AML-193 (cell line): ENCODE measurements at regions not wholly inside any gene's neighbourhood (a gene's known extent, or its start where the extent isn't known, plus 50 kb on each side); places are given as distances from the start of the nearest gene placed in this dataset.
"Not testable (repeated sequence)": the region's sequence is repeated elsewhere in the genome, so short reads cannot be mapped to it uniquely, and the experiment has no call there.

Experiments used
- DNase-seq, 2 experiments: peaks; one replicate each; lab custom pipeline; 2025; lab: John Stamatoyannopoulos, UW

DNA sequence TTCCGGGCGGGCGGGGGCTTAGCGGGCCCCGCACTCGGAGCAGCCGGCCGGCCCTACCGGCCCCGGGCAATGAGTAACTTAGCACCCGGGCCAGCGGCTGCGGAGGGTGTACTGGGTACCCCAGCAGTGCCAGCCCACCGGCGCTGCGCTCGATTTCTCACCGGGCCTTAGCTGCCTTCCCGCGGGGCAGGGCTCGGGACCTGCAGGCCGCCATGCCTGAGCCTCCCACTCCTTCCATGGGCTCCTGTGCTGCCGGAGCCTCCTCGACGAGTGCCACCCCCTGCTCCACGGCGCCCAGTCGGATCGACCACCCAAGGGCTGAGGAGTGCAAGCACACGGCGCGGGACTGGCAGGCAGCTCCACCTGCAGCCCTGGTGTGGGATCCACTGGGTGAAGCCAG lies 427.1 kb downstream of the NAF1 start:
- not testable (repeated sequence) for DNase-seq

DNA sequence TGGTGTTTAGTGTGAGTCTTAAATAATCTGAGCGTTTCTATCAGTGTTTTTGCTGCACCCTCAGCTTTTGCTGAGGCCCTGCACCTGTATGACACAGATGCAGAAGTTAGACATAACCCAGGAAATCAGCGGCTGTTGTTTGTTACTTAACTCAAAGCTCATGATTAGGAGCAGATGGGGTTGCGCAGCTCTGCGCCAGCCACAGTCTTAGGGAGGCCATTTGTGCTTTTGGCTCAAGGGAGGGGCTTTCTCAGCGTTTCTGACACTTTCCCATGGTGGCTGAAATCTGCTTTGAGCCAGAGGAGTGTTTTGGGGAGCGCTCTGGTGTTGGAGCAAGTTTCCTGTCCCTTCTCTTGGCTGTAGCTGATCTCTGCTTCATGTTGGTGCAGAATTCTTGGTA lies 433.8 kb downstream of the NAF1 start:
- no peak for DNase-seq

GRCh38 chr4:162727766-162728165 lies 438.9 kb downstream of the NAF1 start:
- no peak for DNase-seq

DNA sequence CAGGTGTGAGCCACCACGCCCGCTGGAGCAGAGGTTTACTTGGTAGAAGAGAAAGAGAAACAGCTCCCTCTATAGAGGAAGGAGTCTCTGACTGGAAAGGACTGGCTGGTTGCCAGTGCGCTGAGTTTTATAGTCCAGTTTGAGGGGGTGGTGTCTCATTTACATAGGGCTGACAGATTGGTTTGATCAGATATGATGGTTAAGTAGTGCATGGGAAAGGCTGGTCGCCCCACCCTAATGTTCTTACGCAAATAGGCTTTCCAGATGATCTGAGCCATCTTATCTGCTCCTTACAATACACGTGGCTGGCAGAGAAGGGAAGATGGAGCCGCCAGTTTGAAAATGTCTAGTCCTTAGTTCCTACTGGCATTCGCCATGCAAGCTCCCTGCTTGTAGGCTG lies 439.5 kb downstream of the NAF1 start:
- no peak for DNase-seq

- no peak for DNase-seq
Observed at GRCh38 chr4:162715401-162715800, 451.3 kb downstream of the NAF1 start.

DNA sequence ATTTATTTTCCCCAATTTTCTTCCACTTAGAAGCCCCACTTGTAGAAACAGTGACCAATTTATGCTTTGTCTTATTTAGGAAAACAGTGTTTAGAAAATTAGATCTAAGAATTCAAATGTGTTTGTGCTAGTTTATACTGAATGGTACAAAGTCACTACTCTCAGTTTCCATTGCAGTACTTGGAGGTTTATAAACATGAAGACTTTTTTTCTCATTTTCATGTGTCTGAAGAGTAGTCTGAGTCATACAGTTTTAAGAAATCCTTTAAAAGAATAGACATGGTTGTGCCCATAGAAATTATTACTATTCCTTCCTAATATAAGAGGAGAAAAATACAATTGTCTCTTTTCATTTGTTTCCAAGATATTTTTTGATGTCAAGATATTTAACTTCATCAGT lies 458.7 kb downstream of the NAF1 start:
- DNase-seq = no peak

DNA sequence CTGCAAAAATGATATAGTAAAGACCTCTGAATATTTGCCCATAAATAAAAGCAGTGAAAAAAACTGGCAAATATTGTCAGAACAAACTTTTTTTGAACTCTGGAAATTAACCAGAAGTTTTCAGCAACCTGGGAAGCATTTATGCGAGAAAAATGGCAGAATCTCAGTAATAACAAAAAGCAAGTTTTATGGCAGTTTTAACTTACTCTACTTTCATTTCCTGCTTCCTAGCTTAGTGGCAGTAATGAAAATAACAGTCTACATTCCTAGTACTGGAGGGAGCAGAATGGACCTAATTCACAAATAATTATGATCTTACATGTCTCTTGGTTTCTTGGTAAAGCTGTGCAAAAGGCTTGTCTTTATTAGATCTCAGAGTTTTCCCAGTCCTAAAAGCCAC lies 460.1 kb downstream of the NAF1 start:
- DNase-seq = no peak

- no peak for DNase-seq
Observed at GRCh38 chr4:162706051-162706450, 460.6 kb downstream of the NAF1 start.

- DNase-seq = no peak
Observed at GRCh38 chr4:162705130-162705803, 461.4 kb downstream of the NAF1 start.

DNA sequence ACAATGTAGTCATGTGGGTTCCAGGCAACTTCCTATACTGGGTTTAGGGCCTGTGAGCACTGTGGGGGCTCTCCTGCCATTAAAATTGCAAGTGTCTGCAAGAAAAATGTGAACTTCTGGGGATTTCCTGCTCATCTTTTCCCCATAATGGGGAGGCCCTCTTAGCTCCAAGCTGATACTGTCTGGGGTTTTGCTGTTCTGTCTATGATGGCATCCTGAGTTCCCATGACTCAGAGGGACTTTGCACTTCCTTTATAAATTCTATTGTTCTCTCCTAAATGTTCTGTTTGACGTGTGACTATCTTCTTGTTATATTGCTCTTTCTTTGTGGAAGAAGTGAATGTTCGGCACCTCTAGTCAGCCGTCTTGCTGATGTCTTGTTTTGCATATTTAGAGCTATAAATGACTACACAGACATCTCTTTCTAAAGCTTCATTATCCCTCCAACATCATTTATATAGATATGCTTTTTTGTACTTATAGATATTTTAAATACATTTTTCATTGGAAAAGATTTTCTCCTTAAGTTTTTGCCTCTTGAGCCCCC lies 465.8 kb downstream of the NAF1 start:
- no peak for DNase-seq

DNA sequence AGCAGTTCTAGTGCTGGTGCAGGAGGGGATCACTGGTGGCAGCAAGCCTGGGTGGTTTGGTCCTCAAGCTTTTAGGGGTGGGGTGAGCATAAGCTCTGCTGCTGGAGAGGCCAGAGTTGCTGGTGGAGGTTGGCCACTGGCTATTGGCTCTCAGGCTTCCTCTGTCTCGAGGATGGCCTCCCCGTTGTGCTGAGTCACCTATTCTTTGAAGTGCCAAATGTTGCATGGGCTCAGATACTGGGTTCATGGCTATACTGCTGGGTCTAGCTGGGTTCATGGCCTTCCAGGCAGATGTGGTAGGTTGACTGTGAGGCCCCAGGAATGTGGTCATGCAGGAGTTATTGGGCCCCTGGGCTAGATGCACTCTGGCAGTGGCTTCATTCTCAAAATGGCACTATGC lies 466.3 kb downstream of the NAF1 start:
- DNase-seq = no peak

- DNase-seq = no peak
Observed at GRCh38 chr4:162699629-162700028, 467.1 kb downstream of the NAF1 start.

- no peak for DNase-seq
Observed at GRCh38 chr4:162685410-162685809, 481.3 kb downstream of the NAF1 start.

DNA sequence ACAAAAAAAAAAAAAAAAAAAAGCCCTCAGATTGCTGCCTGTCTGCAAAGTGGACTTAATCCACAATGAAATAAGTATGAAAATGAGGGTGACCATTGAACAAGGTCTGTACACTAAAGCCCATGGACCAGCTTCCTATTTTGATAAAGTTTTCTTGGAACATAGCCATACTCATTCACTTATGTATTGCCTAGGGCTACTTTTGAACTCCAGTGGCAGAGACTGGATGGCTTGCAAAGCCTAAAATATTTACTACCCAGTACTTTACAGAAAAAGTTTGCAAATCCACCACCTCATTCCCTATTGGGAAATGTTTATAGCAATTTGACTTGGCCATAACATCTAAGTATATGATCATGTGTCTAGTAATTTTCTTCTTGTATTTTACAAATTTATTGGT lies 481.7 kb downstream of the NAF1 start:
- no peak for DNase-seq

- no peak for DNase-seq
Observed at GRCh38 chr4:162684371-162684700, 482.4 kb downstream of the NAF1 start.

DNA sequence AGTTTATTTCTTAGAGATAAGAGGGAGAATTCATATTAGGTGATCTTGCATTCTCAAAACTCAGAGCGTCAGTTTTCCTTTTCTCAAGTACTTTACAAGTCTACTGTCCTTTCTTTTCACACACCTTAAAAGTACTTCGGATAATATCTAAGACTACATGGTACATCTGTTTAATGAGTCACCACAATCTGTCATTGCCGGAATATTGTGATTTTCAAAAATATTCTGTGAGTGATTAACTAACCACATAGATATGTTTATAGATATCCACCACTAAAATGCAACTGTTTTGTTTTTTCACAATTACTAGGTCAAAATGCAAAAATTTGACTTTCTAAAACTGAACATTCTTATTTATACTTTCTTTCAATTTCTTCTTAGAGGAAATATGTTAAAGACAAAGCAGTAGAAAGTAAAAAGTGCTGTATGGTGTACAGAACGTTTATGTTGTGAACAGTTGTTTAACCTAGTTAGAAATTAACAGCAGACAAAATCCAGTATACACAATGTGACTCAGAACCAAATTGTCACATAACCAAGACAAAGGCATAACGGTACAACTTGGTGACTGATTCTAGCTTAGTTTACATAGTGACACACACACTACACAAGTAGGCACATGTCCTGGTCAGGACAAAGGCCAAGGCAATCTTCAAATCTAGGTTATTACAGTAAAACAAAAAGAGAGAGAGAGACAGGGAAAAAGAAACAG lies 482.9 kb downstream of the NAF1 start:
- no peak for DNase-seq

DNA sequence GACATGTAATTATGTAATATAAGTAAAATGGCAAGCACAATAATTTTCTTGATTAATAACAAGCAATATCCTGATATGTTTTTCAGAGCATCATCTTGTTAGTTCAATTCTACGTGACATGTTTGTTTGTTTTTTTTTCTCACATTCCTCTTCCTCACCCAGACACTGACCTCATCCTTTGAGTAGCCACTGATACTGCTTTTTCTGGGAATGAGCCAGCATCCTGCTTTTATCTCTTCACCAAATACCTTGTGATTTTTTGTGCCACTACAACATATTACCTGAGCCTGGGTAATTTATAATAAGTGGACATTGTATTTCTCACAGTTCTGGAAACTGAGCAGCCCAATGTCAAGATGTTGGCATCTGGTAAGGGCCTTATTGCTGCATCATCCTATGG lies 484.0 kb downstream of the NAF1 start:
- no peak for DNase-seq

DNA sequence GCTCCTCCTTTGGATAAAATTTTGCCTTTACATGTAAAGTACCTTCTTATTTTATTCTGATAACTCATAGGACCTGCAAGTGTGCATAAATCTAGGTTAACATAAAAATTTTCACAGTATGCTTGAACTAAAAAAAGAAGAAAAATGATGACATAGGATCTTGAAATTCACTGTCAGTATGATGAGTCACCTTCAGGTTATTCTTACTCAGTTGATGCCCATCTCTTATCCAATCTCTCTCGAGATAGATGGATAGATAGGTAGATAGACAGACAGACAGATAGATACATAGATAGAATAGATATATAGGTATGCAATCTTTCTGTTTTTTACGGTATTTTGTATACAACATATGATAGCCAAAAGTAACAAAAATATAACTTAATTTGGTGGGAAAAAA lies 485.5 kb downstream of the NAF1 start:
- no peak for DNase-seq

DNA sequence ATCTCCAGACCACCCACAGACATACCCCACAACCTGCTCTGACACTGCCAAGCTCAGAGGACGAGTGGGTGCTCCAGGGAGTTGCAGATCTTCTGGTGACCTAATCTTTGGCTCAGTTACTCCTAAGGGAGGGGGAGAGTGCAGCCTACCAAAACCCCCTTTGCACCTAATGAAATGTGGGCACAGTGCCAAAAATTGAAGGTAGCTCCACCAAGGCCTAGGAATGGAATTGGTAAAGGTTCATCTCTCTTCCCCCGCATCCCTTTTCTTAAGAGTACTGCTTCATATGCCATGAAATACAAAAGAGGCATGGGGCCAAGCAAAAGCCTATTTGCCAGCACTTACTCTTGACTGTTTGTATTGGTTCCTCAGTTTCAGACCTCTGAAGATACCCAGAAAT lies 491.0 kb downstream of the NAF1 start:
- no peak for DNase-seq

GRCh38 chr4:162661913-162662312 lies 498.1 kb upstream of the FSTL5 start:
- no peak for DNase-seq

- DNase-seq = no peak
Observed at GRCh38 chr4:162659716-162660115, 495.9 kb upstream of the FSTL5 start.

DNA sequence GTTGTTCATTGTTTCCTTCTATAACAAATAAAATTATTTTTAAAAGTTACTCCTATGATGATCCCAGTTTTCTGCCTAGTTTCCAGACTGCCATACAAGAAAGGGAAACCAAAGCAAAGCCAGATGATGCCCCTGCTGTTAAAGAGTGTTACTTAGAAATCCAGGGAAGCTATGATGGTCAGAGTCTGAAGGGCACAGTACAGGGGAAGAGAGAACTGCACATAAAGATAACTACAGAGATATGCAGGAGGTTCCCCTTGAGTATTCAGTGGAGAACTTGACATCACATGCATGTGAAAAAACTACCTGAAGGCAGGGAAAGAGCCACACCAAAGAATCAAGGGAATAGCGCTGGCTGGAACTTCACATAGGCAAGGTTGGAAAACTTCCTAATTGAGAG lies 494.2 kb upstream of the FSTL5 start:
- no peak for DNase-seq

- no peak for DNase-seq
Observed at GRCh38 chr4:162650166-162650565, 486.4 kb upstream of the FSTL5 start.

GRCh38 chr4:162645381-162645780 lies 481.6 kb upstream of the FSTL5 start:
- no peak for DNase-seq
